ENCODE measurements at regions not wholly inside any gene's neighbourhood (a gene's known extent, or its start where the extent isn't known, plus 50 kb on each side); places are given as distances from the start of the nearest gene placed in this dataset.

- H3K27ac ChIP-seq (replicated peaks), result no peak overlapping the region
Observed at GRCh38 chr5:89315286-89316100, 432.5 kb upstream of the MEF2C start.

GRCh38 chr5:89313804-89314588 is 431.0 kb upstream of the MEF2C start:
- H3K9me3 ChIP-seq (replicated peaks), result no peaks in the 10 kb centered on the region
- TF ChIP-seq, protein P1, sequence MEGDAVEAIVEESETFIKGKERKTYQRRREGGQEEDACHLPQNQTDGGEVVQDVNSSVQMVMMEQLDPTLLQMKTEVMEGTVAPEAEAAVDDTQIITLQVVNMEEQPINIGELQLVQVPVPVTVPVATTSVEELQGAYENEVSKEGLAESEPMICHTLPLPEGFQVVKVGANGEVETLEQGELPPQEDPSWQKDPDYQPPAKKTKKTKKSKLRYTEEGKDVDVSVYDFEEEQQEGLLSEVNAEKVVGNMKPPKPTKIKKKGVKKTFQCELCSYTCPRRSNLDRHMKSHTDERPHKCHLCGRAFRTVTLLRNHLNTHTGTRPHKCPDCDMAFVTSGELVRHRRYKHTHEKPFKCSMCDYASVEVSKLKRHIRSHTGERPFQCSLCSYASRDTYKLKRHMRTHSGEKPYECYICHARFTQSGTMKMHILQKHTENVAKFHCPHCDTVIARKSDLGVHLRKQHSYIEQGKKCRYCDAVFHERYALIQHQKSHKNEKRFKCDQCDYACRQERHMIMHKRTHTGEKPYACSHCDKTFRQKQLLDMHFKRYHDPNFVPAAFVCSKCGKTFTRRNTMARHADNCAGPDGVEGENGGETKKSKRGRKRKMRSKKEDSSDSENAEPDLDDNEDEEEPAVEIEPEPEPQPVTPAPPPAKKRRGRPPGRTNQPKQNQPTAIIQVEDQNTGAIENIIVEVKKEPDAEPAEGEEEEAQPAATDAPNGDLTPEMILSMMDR (IDR thresholded peaks at IDR 0.05; ENCODE audit: borderline replicate concordance), result no peak
- no peak for DNase-seq
- no peaks in the 10 kb centered on the region for H3K36me3 ChIP-seq
- no peak overlapping the region for H3K4me3 ChIP-seq
- no peak overlapping the region for H3K27ac ChIP-seq (replicated peaks)
- H3K4me1 ChIP-seq, result no peaks in the 10 kb centered on the region
- intact Hi-C loops (cut with micrococcal nuclease), result no loop called here
- no peaks in the 10 kb centered on the region for H3K27me3 ChIP-seq (ENCODE audit: low read depth)

More at GRCh38 chr5:89315286-89316100, 432.5 kb upstream of the MEF2C start:
- Histone ChIP-seq H3K4me3 (no peak overlapping the region), H3K9me3 (replicated peaks) (no peaks in the 10 kb centered on the region), H3K27me3 (ENCODE audit: low read depth) (no peaks in the 10 kb centered on the region), H3K36me3 (no peaks in the 10 kb centered on the region), H3K4me1 (no peaks in the 10 kb centered on the region)
- intact Hi-C loops (cut with micrococcal nuclease), result no loop called here
- TF ChIP-seq, protein P1 (IDR thresholded peaks at IDR 0.05; ENCODE audit: borderline replicate concordance), result no peak
- DNase-seq, result no peak

DNA sequence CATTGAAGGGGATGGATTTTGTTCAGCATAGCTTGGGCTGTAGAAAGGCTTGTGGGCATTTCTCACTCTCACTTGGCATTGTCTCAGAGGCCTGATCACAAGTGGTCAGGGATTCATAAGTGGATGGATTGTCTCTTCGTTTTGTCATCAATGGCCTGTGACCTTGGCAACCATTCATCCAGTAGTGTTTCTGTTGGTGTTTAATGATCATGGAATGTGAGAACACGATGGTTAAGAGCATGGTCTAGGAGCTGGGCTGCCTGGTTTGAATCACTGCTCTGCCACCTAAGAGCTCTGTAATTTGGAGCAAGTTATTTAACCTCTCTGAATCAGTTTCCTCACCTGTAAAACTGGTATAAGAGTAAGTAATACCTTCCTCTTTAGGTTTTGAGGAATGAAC is 430.1 kb upstream of the MEF2C start:
- intact Hi-C loops (cut with micrococcal nuclease), result no loop called here
- Histone ChIP-seq H3K27ac (replicated peaks) (no peak overlapping the region), H3K9me3 (replicated peaks) (no peaks in the 10 kb centered on the region)

DNA sequence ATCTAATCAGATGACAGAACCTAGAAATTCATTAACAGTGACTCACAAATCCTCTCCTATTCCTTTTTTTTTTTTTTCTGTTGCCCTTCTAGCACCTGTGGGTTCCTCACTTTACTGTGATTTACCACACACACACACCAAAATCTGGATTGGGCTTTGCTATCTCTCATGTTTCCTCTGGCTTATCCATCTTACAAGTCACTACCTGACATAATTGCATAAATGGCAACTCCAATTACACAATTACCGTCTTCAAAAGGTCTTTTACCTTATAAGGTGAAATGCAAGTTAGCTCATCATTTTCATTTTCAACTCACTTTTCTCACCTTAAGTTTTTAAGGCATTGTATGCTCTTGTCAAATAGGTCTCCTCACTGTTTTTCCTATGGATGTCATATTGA is 426.3 kb upstream of the MEF2C start:
- Histone ChIP-seq H3K36me3 (no peaks in the 10 kb centered on the region), H3K27ac (replicated peaks) (no peak overlapping the region), H3K27me3 (ENCODE audit: low read depth) (no peaks in the 10 kb centered on the region), H3K4me1 (no peaks in the 10 kb centered on the region), H3K9me3 (replicated peaks) (peaks cover 5% of the 10 kb centered on the region), H3K4me3 (no peak overlapping the region)
- TF ChIP-seq, protein P1 (IDR thresholded peaks at IDR 0.05; ENCODE audit: borderline replicate concordance), result no peak
- intact Hi-C loops (cut with micrococcal nuclease), result no loop called here
- no peak for DNase-seq

More for the DNA sequence above, 430.1 kb upstream of the MEF2C start:
- TF ChIP-seq, protein P1 (IDR thresholded peaks at IDR 0.05; ENCODE audit: borderline replicate concordance), result no peak
- no peak for DNase-seq
- Histone ChIP-seq H3K4me1 (no peaks in the 10 kb centered on the region), H3K27me3 (ENCODE audit: low read depth) (no peaks in the 10 kb centered on the region), H3K4me3 (no peak overlapping the region), H3K36me3 (no peaks in the 10 kb centered on the region)

DNA sequence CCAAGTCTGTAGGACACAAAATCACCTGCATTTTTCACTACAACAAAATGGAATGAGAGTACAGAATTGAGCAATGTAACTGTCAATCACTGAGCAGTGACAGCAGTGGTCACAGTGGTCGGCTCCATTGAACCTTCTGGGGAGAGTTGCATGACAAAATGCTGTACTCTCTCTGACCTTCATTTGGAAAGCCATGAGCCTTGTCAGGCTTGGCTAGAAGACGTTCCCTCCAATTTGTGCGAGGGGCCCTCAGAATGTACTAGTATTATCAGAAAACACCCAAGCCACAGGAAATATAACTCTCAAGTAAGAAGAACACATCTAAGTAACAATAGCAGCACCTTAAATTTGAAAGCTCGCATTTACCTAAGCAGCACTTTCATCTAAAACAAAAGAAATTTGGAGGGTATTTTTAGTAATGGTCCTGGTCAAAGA is 425.6 kb upstream of the MEF2C start:
- intact Hi-C loops (cut with micrococcal nuclease), result no loop called here
- Histone ChIP-seq H3K4me3 (no peak overlapping the region), H3K36me3 (no peaks in the 10 kb centered on the region), H3K4me1 (no peaks in the 10 kb centered on the region), H3K27me3 (ENCODE audit: low read depth) (no peaks in the 10 kb centered on the region), H3K27ac (replicated peaks) (no peak overlapping the region), H3K9me3 (replicated peaks) (peaks cover 5% of the 10 kb centered on the region)
- no peak for DNase-seq
- TF ChIP-seq, protein P1 (IDR thresholded peaks at IDR 0.05; ENCODE audit: borderline replicate concordance), result no peak

All from left ventricle myocardium inferior (tissue), 1 donor.